ENCODE measurements at regions not wholly inside any gene's neighbourhood (a gene's known extent, or its start where the extent isn't known, plus 50 kb on each side); places are given as distances from the start of the nearest gene placed in this dataset.
A peak's percentile ranks its signal among the peaks of the same experiment; 100 is the strongest.

DNA sequence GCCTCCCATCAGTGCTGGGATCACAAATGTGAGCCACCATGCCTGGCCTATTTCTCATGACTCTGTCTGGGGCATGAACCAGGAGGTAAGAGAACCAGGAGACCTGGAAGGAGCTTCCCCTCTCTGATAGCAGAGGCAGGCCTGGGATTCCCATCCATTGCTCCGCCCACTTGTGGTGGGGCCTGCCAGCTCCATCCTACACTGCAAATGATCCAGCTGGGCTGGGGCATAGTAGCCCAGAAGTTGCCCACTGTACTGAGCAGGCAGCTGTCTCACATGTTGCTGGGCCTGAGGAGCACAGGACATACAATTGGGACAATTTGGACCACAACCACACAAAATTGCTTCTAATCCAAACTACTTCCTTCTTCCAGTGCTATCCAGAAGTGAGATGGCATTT lies 91.0 kb downstream of the MARCHF4 start:
- DNase-seq (ENCODE audit: low read depth in 1 of 2, low spot score in 2 of 2), result no peak
- 0 out of 2 replicates have a peak, but pooled peaks cover under 1% of the 10 kb centered on the region for H3K36me3 ChIP-seq
- no peaks in the 10 kb centered on the region for H3K27me3 ChIP-seq (replicated peaks)
- H3K4me1 ChIP-seq (replicated peaks), result no peaks in the 10 kb centered on the region
- no peaks in the 10 kb centered on the region for H3K9me3 ChIP-seq (replicated peaks)
- no peak overlapping the region for H3K4me3 ChIP-seq
- no peak overlapping the region for H3K27ac ChIP-seq

DNA sequence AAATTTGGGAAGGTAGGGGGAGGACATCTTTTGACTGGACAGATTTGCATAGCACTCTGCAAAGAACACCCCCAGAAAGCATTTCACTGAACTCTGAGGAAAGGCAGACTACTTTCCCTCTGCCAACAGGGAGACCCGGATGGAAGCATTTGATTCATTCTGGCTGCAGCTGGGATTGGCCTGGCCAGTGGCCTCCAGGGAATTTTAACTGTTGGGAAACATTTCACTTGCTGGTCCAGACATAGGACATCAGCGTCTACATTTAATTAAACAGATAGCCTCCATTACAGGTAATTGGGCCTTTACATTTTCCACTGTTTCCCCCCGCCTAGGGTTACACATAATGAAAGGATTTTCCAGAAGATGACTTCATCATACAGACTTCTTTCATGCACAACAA lies 92.8 kb downstream of the MARCHF4 start:
- H3K27ac ChIP-seq, result no peak overlapping the region
- H3K36me3 ChIP-seq, result peaks cover 3% of the 10 kb centered on the region; the same call in 1 of the 2 replicates
- no peak for DNase-seq (ENCODE audit: low read depth in 1 of 2, low spot score in 2 of 2)
- H3K9me3 ChIP-seq (replicated peaks), result no peaks in the 10 kb centered on the region
- no peak overlapping the region for H3K4me3 ChIP-seq
- H3K27me3 ChIP-seq (replicated peaks), result no peaks in the 10 kb centered on the region
- no peaks in the 10 kb centered on the region for H3K4me1 ChIP-seq (replicated peaks)

DNA sequence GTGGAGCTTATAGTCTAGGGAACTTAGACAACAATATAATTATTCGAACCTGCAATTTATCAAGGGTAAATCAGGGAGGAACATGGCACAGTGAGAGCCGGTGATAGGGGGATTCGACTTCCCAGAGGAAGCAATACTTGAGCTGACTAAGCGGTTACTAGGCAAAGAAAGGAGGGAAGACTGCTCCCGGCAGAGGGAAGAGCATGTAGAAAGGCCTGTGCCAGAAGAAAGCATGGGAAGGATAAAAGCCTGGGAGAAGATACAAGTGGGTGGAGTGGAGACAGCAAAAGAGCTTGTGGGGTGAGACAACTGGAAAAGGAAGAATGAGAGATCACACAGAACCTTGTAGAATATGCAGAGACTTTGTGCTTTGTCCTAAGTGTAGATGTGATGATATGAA lies 93.3 kb downstream of the MARCHF4 start:
- Histone ChIP-seq H3K9me3 (replicated peaks) (no peaks in the 10 kb centered on the region), H3K27ac (no peak overlapping the region), H3K4me3 (no peak overlapping the region), H3K36me3 (peaks cover 3% of the 10 kb centered on the region; the same call in 1 of the 2 replicates), H3K27me3 (replicated peaks) (no peaks in the 10 kb centered on the region), H3K4me1 (replicated peaks) (no peaks in the 10 kb centered on the region)
- no peak for DNase-seq (ENCODE audit: low read depth in 1 of 2, low spot score in 2 of 2)

GRCh38 chr2:216275890-216276289 lies 96.4 kb downstream of the MARCHF4 start:
- no peak for DNase-seq (ENCODE audit: low read depth in 1 of 2, low spot score in 2 of 2)
- Histone ChIP-seq H3K27me3 (replicated peaks) (no peaks in the 10 kb centered on the region), H3K27ac (no peak overlapping the region), H3K36me3 (peaks cover 8% of the 10 kb centered on the region), H3K4me3 (no peak overlapping the region), H3K4me1 (replicated peaks) (no peaks in the 10 kb centered on the region), H3K9me3 (replicated peaks) (no peaks in the 10 kb centered on the region)

- no peaks in the 10 kb centered on the region for H3K27me3 ChIP-seq (replicated peaks)
- no peak for DNase-seq (ENCODE audit: low read depth in 1 of 2, low spot score in 2 of 2)
- no peak overlapping the region for H3K4me3 ChIP-seq
- no peak overlapping the region for H3K27ac ChIP-seq
- H3K4me1 ChIP-seq (replicated peaks), result peaks cover 4% of the 10 kb centered on the region
- H3K9me3 ChIP-seq (replicated peaks), result no peaks in the 10 kb centered on the region
- H3K36me3 ChIP-seq, result peaks cover 8% of the 10 kb centered on the region
Observed at GRCh38 chr2:216274194-216274840, 98.0 kb downstream of the MARCHF4 start.

GRCh38 chr2:216261042-216261537 lies 111.2 kb downstream of the MARCHF4 start:
- DNase-seq (ENCODE audit: low read depth in 1 of 2, low spot score in 2 of 2), result no peak
- H3K4me3 ChIP-seq, result no peak overlapping the region
- peaks cover 8% of the 10 kb centered on the region for H3K4me1 ChIP-seq (replicated peaks)
- no peaks in the 10 kb centered on the region for H3K27me3 ChIP-seq (replicated peaks)
- no peaks in the 10 kb centered on the region for H3K36me3 ChIP-seq
- H3K9me3 ChIP-seq (replicated peaks), result no peaks in the 10 kb centered on the region
- H3K27ac ChIP-seq, result no peak overlapping the region

- Histone ChIP-seq H3K4me1 (replicated peaks) (peaks cover 8% of the 10 kb centered on the region), H3K27me3 (replicated peaks) (no peaks in the 10 kb centered on the region)
Observed at GRCh38 chr2:216260629-216261028, 111.7 kb downstream of the MARCHF4 start.

DNA sequence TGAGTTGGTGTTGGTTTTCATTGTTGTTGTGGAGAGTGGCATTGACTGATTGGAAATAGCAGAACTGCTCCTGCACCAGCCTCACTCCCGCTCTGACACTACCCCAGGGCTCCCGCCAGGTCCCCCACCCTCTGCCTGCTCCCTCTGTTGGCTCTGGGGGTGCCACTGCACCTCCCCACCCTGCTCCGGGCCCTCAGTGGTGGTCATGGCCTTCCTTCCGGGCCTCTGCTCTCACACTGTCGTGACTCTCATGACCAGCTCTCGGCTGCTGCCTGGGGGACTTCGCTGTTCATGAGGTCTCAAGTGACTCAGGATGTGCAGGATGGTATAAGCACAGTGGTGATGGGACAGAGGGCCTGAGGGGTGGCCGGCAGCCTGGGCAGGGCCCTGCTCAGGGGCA lies 113.2 kb downstream of the MARCHF4 start:
- Histone ChIP-seq H3K27me3 (replicated peaks) (no peaks in the 10 kb centered on the region), H3K9me3 (replicated peaks) (no peaks in the 10 kb centered on the region), H3K4me3 (no peak overlapping the region), H3K36me3 (no peaks in the 10 kb centered on the region), H3K27ac (no peak overlapping the region), H3K4me1 (replicated peaks) (peaks cover 8% of the 10 kb centered on the region)
- no peak for DNase-seq (ENCODE audit: low read depth in 1 of 2, low spot score in 2 of 2)

More at GRCh38 chr2:216260629-216261028, 111.7 kb downstream of the MARCHF4 start:
- DNase-seq (ENCODE audit: low read depth in 1 of 2, low spot score in 2 of 2), result no peak
- Histone ChIP-seq H3K4me3 (no peak overlapping the region), H3K27ac (no peak overlapping the region), H3K9me3 (replicated peaks) (no peaks in the 10 kb centered on the region), H3K36me3 (no peaks in the 10 kb centered on the region)

DNA sequence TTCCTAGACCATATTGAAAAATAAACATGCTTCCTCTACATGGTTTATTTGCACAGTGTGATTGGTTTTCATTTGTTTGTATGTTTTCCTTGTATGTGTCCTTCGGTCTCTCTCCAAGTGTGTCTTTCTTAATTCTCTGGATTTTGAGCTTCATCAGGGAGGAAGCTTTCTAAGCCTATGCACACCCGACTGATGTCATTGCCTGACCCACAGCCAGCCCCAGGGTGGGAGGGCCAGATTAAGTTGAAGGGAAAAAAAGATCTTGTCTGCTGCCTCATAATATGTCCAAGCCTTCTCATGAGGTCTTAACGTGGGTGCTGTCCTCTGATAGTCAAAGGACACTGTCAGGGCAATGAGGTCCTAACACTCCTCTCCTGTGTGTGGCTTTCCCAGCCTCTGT lies 115.2 kb downstream of the MARCHF4 start:
- H3K4me3 ChIP-seq, result no peak overlapping the region
- no peaks in the 10 kb centered on the region for H3K27me3 ChIP-seq (replicated peaks)
- DNase-seq (ENCODE audit: low read depth in 1 of 2, low spot score in 2 of 2), result peak in 1 of 2 experiments; percentile 37
- H3K4me1 ChIP-seq (replicated peaks), result peaks cover 8% of the 10 kb centered on the region
- no peak overlapping the region for H3K27ac ChIP-seq
- no peaks in the 10 kb centered on the region for H3K9me3 ChIP-seq (replicated peaks)
- H3K36me3 ChIP-seq, result no peaks in the 10 kb centered on the region

Measured in SJSA1 (cell line).